ENCODE measurements at regions not wholly inside any gene's neighbourhood (a gene's known extent, or its start where the extent isn't known, plus 50 kb on each side); places are given as distances from the start of the nearest gene placed in this dataset.

GRCh38 chr18:70998490-70998889 lies 709.6 kb downstream of the SOCS6 start:
- no peak for DNase-seq (ENCODE audit: low spot score)
- in situ Hi-C loops (cut with MboI; ENCODE audit: low pct_unique_long_range_greater_than_20kb, low sequenced_read_pairs, unreplicated experiment): no loop called here
- peak; percentile 21 for TF ChIP-seq CTCF (IDR thresholded peaks at IDR 0.05; ENCODE audit: extremely low read depth, insufficient read depth, missing control alignments)

- DNase-seq (ENCODE audit: low spot score): no peak
- TF ChIP-seq CTCF (IDR thresholded peaks at IDR 0.05; ENCODE audit: extremely low read depth, insufficient read depth, missing control alignments): no peak
- in situ Hi-C loops (cut with MboI; ENCODE audit: low pct_unique_long_range_greater_than_20kb, low sequenced_read_pairs, unreplicated experiment): no loop called here
Observed at GRCh38 chr18:70994116-70994515, 705.3 kb downstream of the SOCS6 start.

- no peak for DNase-seq (ENCODE audit: low spot score)
- in situ Hi-C loops (cut with MboI; ENCODE audit: low pct_unique_long_range_greater_than_20kb, low sequenced_read_pairs, unreplicated experiment): no loop called here
- no peak for TF ChIP-seq CTCF (IDR thresholded peaks at IDR 0.05; ENCODE audit: extremely low read depth, insufficient read depth, missing control alignments)
Observed at GRCh38 chr18:70991577-70991976, 702.7 kb downstream of the SOCS6 start.

- in situ Hi-C loops (cut with MboI; ENCODE audit: low pct_unique_long_range_greater_than_20kb, low sequenced_read_pairs, unreplicated experiment): no loop called here
- no peak for DNase-seq (ENCODE audit: low spot score)
- no peak for TF ChIP-seq CTCF (IDR thresholded peaks at IDR 0.05; ENCODE audit: extremely low read depth, insufficient read depth, missing control alignments)
Observed at GRCh38 chr18:70985948-70986347, 697.1 kb downstream of the SOCS6 start.

GRCh38 chr18:70982292-70982691 lies 693.4 kb downstream of the SOCS6 start:
- no peak for TF ChIP-seq CTCF (IDR thresholded peaks at IDR 0.05; ENCODE audit: extremely low read depth, insufficient read depth, missing control alignments)
- in situ Hi-C loops (cut with MboI; ENCODE audit: low pct_unique_long_range_greater_than_20kb, low sequenced_read_pairs, unreplicated experiment): no loop called here
- no peak for DNase-seq (ENCODE audit: low spot score)

- in situ Hi-C loops (cut with MboI; ENCODE audit: low pct_unique_long_range_greater_than_20kb, low sequenced_read_pairs, unreplicated experiment): no loop called here
- no peak for DNase-seq (ENCODE audit: low spot score)
- no peak for TF ChIP-seq CTCF (IDR thresholded peaks at IDR 0.05; ENCODE audit: extremely low read depth, insufficient read depth, missing control alignments)
Observed at GRCh38 chr18:70981400-70982140, 692.7 kb downstream of the SOCS6 start.
